ENCODE measurements at regions not wholly inside any gene's neighbourhood (a gene's known extent, or its start where the extent isn't known, plus 50 kb on each side); places are given as distances from the start of the nearest gene placed in this dataset.
"Not testable (repeated sequence)": the region's sequence is repeated elsewhere in the genome, so short reads cannot be mapped to it uniquely, and the experiment has no call there.

GRCh38 chr17:64791691-64792090, 127.6 kb downstream of the LRRC37A3 start:
- ATAC-seq; H3K4me3 ChIP-seq; DNase-seq; H3K27ac ChIP-seq; H3K27me3 ChIP-seq; H3K4me1 ChIP-seq; H3K36me3 ChIP-seq (replicated peaks in 1 of 2; ENCODE audit: insufficient read depth in 1 of 2, low read depth in 2 of 2); H3K9me3 ChIP-seq; intact Hi-C loops (cut with DNase I): not testable (repeated sequence)
- WGBS, 2 donors: 69 to 79% methylated on average over 4 to 5 of the region's 5 CpGs

- DNase-seq; H3K27me3 ChIP-seq; H3K36me3 ChIP-seq (replicated peaks in 1 of 2; ENCODE audit: insufficient read depth in 1 of 2, low read depth in 2 of 2); intact Hi-C loops (cut with DNase I); H3K9me3 ChIP-seq; ATAC-seq; H3K27ac ChIP-seq; H3K4me3 ChIP-seq; H3K4me1 ChIP-seq: not testable (repeated sequence)
- 84 to 95% methylated on average over 11 of the region's 12 CpGs for WGBS, 2 donors
Measured at GRCh38 chr17:64791226-64791625, 128.1 kb downstream of the LRRC37A3 start.

GRCh38 chr17:64790690-64791089, 128.6 kb upstream of the SMURF2 start:
- H3K4me3 ChIP-seq; H3K9me3 ChIP-seq; DNase-seq; intact Hi-C loops (cut with DNase I); H3K27ac ChIP-seq; H3K27me3 ChIP-seq; H3K4me1 ChIP-seq; H3K36me3 ChIP-seq (replicated peaks in 1 of 2; ENCODE audit: insufficient read depth in 1 of 2, low read depth in 2 of 2); ATAC-seq: not testable (repeated sequence)
- WGBS, 2 donors: 84 to 100% methylated on average over 1 to 5 of the region's 5 CpGs

- H3K36me3 ChIP-seq (replicated peaks in 1 of 2; ENCODE audit: insufficient read depth in 1 of 2, low read depth in 2 of 2); H3K27ac ChIP-seq; H3K27me3 ChIP-seq; intact Hi-C loops (cut with DNase I); H3K4me3 ChIP-seq; DNase-seq; H3K4me1 ChIP-seq; H3K9me3 ChIP-seq; ATAC-seq: not testable (repeated sequence)
- 97 to 100% methylated on average over 3 to 5 of the region's 5 CpGs for WGBS, 2 donors
Measured at GRCh38 chr17:64790193-64790592, 128.1 kb upstream of the SMURF2 start.

- H3K4me3 ChIP-seq; H3K36me3 ChIP-seq (replicated peaks in 1 of 2; ENCODE audit: insufficient read depth in 1 of 2, low read depth in 2 of 2); H3K4me1 ChIP-seq; H3K27me3 ChIP-seq; intact Hi-C loops (cut with DNase I); ATAC-seq; DNase-seq; H3K27ac ChIP-seq; H3K9me3 ChIP-seq: not testable (repeated sequence)
- 89 to 100% methylated on average over 3 to 8 of the region's 8 CpGs for WGBS, 2 donors
Measured at GRCh38 chr17:64789061-64789445, 126.9 kb upstream of the SMURF2 start.

GRCh38 chr17:64788286-64789060, 126.4 kb upstream of the SMURF2 start:
- Histone ChIP-seq H3K36me3 (replicated peaks in 1 of 2; ENCODE audit: insufficient read depth in 1 of 2, low read depth in 2 of 2) (peaks cover 3 to 9% of the 10 kb centered on the region in 2 donors), H3K27me3 (no peaks in the 10 kb centered on the region), H3K4me1 (no peaks in the 10 kb centered on the region), H3K27ac (no peak overlapping the region), H3K4me3 (no peak overlapping the region), H3K9me3 (no peaks in the 10 kb centered on the region)
- TF ChIP-seq CTCF (IDR thresholded peaks at IDR 0.05) (no peak), POLR2A (IDR thresholded peaks at IDR 0.05) (no peak)
- intact Hi-C loops (cut with DNase I): no loop called here
- ATAC-seq (no peak), DNase-seq (no peak)
- WGBS, 2 donors: 82 to 84% methylated on average over 8 to 10 of the region's 10 CpGs

- no peak overlapping the region for H3K27ac ChIP-seq
- WGBS, 2 donors: 60 to 77% methylated on average over 1 to 8 of the region's 8 CpGs
- peaks cover 3 to 9% of the 10 kb centered on the region in 2 donors for H3K36me3 ChIP-seq (replicated peaks in 1 of 2; ENCODE audit: insufficient read depth in 1 of 2, low read depth in 2 of 2)
- no peak for TF ChIP-seq CTCF (IDR thresholded peaks at IDR 0.05)
- no peak for TF ChIP-seq POLR2A (IDR thresholded peaks at IDR 0.05)
- H3K4me3 ChIP-seq: no peak overlapping the region
- intact Hi-C loops (cut with DNase I): no loop called here
- no peak for ATAC-seq
- H3K4me1 ChIP-seq: no peaks in the 10 kb centered on the region
- no peak for DNase-seq
- no peaks in the 10 kb centered on the region for H3K27me3 ChIP-seq
- H3K9me3 ChIP-seq: no peaks in the 10 kb centered on the region
Measured at GRCh38 chr17:64787921-64788271, 125.8 kb upstream of the SMURF2 start.
